Activated CD4-positive, alpha-beta memory T cell treated with anti-CD3 and anti-CD28 coated beads for 36 hours (primary cell): ENCODE measurements at regions not wholly inside any gene's neighbourhood (a gene's known extent, or its start where the extent isn't known, plus 50 kb on each side); places are given as distances from the start of the nearest gene placed in this dataset.

Source experiments
- CTCF ChIA-PET: fragments of 350-600 bp; sonication (Branson Sonifier 250); formaldehyde crosslinking; loops from one replicate; lab custom pipeline; 2021; ENCODE audit warnings: antibody characterized with exemption, inconsistent platforms; lab: Charles Lee
- POLR2A ChIA-PET: fragments of 350-600 bp; sonication (Branson Sonifier 250); formaldehyde crosslinking; loops from one replicate; lab custom pipeline; 2021; ENCODE audit warnings: antibody characterized with exemption; lab: Charles Lee
- DNase-seq: peaks from one replicate; pipeline ENCODE4 v3.0.0-alpha.2; 2020
- H3K27ac Mint-ChIP-seq: one replicate; pipeline ENCODE4 v1.8.0; 2021; ENCODE audit warnings: mixed read lengths
- H3K27me3 Mint-ChIP-seq: one replicate; pipeline ENCODE4 v1.8.0; 2021; ENCODE audit warnings: mixed read lengths
- H3K36me3 Mint-ChIP-seq: one replicate; pipeline ENCODE4 v1.8.0; 2021; ENCODE audit warnings: mixed read lengths
- H3K4me1 Mint-ChIP-seq: one replicate; pipeline ENCODE4 v1.8.0; 2021; ENCODE audit warnings: low read depth, mixed read lengths
- H3K4me3 Mint-ChIP-seq: one replicate; pipeline ENCODE4 v1.8.0; 2021; ENCODE audit warnings: mild to moderate bottlenecking, mixed read lengths
- H3K9me3 Mint-ChIP-seq: one replicate; pipeline ENCODE4 v1.8.0; 2021; ENCODE audit warnings: mixed read lengths
- intact Hi-C: fragments of 100-400 bp; cut with micrococcal nuclease; formaldehyde crosslinking; loops from one replicate; pipeline ENCODE4 v1.15.1; 2023

DNA sequence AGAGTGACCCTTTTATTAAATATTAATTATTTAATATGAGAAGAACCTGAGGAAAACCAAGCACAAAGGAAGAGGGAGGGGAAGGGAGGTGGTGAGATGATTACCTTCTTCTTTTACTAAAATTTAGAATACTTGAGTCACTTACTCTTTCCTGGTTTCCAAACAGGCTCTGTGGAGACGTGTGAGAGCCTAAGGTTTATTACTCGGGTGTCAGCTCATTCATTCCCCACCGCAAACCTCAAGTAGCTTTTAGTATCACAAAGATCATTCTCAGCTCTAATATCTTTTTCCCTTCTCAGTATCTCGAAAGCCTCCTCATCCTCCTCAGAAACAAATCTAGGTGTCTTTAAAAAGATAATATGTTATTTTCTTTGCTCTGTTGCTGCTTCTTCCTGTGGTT is 497.2 kb upstream of the JARID2 start:
- intact Hi-C loops = loop anchor here (1.0 to 2.0 kb wide), 3 partner anchors 15 to 552 kb away; no protein-coding TSS in a partner anchor
- peak; percentile 65 for DNase-seq
- Mint-ChIP-seq H3K4me1 (peaks cover 71% of the 10 kb centered on the region), H3K4me3 (peak overlapping the region; percentile 31), H3K36me3 (peaks cover 2% of the 10 kb centered on the region), H3K9me3 (no peaks in the 10 kb centered on the region), H3K27me3 (no peaks in the 10 kb centered on the region), H3K27ac (peak overlapping the region; percentile 92)
- POLR2A ChIA-PET = interaction anchor here (0.6 to 3.2 kb wide), 9 partner anchors 15 to 500 kb away, joined by 3 to 59 read pairs (median 5); partner anchors contain the start of gene JARID2
- CTCF ChIA-PET = interaction anchor here (0.6 to 1.5 kb wide), 5 partner anchors 14 to 434 kb away, joined by 3 to 9 read pairs (median 3); no protein-coding TSS in a partner anchor

GRCh38 chr6:14750059-14750661 is 495.7 kb upstream of the JARID2 start:
- intact Hi-C loops = no loop called here
- POLR2A ChIA-PET = no interaction called here
- peaks cover 2% of the 10 kb centered on the region for H3K36me3 Mint-ChIP-seq
- no peaks in the 10 kb centered on the region for H3K27me3 Mint-ChIP-seq
- no peaks in the 10 kb centered on the region for H3K9me3 Mint-ChIP-seq
- peak overlapping the region; percentile 92 for H3K27ac Mint-ChIP-seq
- H3K4me1 Mint-ChIP-seq = peaks cover 74% of the 10 kb centered on the region
- no peak overlapping the region for H3K4me3 Mint-ChIP-seq
- CTCF ChIA-PET = no interaction called here
- no peak for DNase-seq

DNA sequence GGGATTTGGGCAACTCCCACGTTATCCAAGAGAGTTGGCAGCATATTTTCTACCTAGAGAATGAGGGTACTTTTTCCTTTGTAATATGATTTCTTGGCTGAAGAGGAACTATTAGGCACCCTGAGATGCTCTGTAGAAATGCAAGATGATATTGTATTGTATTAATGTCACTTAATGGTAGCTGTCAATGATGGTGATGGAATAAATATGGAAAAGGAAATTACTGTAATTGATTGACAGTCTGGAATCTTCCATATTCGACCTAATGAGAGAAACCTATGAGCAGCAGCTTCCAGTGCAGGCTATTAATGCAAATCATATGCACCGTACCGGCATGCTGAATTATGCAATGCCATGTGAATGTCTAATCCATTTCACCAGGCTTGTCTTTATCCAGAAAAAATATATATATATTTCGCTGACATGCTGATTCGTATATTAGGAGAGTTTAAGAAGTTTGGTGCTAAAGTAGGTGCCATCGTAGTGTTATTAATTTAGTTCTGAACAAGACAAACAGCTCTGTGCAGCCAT is 494.2 kb upstream of the JARID2 start:
- Mint-ChIP-seq H3K4me1 (peaks cover 77% of the 10 kb centered on the region), H3K4me3 (no peak overlapping the region), H3K9me3 (no peaks in the 10 kb centered on the region), H3K36me3 (peaks cover 2% of the 10 kb centered on the region), H3K27ac (peak overlapping the region; percentile 46), H3K27me3 (no peaks in the 10 kb centered on the region)
- CTCF ChIA-PET = no interaction called here
- DNase-seq = no peak
- POLR2A ChIA-PET = interaction anchor here (5.0 to 6.0 kb wide), 2 partner anchors 16 to 123 kb away, joined by 73 to 84 read pairs; no protein-coding TSS in a partner anchor
- intact Hi-C loops = no loop called here

GRCh38 chr6:14754751-14755513 is 490.9 kb upstream of the JARID2 start:
- POLR2A ChIA-PET = interaction anchor here (0.6 to 6.0 kb wide), 18 partner anchors 11 to 498 kb away, joined by 3 to 84 read pairs (median 4); no protein-coding TSS in a partner anchor
- intact Hi-C loops = loop anchor here (1.0 to 2.0 kb wide), 9 partner anchors 12 to 736 kb away; no protein-coding TSS in a partner anchor
- CTCF ChIA-PET = interaction anchor here (0.9 to 2.7 kb wide), 4 partner anchors 11 to 122 kb away, joined by 3 to 16 read pairs (median 3); no protein-coding TSS in a partner anchor
- Mint-ChIP-seq H3K4me1 (peaks cover 73% of the 10 kb centered on the region), H3K9me3 (no peaks in the 10 kb centered on the region), H3K27ac (peak overlapping the region; percentile 100), H3K27me3 (no peaks in the 10 kb centered on the region), H3K36me3 (peaks cover 2% of the 10 kb centered on the region), H3K4me3 (peak overlapping the region; percentile 61)
- peak; percentile 90 for DNase-seq

DNA sequence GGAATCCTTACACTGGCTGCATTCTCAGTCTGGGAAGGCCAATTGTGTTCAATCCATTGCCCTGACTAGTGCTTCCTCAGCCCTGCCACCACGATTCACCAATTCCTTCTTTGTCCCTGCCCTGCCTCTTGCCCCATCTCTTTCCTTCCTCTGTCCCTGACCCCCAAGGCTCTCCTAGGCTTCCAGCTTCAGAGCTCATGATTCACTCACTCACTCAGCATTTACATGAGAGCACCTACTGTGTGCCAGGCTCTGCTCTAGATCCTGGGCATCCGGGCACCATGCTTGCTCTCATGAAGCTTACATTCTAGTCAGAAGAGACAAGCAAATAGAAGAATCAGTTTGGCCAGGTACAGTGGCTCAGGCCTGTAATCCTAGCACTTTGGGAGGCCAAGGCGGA is 489.5 kb upstream of the JARID2 start:
- ChIA-PET CTCF (interaction anchor here (0.5 to 1.2 kb wide), 3 partner anchors 18 to 102 kb away, joined by 3 to 4 read pairs (median 3); no protein-coding TSS in a partner anchor), POLR2A (interaction anchor here (1.4 to 6.0 kb wide), 4 partner anchors 14 to 119 kb away, joined by 4 to 84 read pairs (median 53); no protein-coding TSS in a partner anchor)
- H3K4me3 Mint-ChIP-seq = no peak overlapping the region
- H3K27me3 Mint-ChIP-seq = no peaks in the 10 kb centered on the region
- H3K9me3 Mint-ChIP-seq = no peaks in the 10 kb centered on the region
- peak overlapping the region; percentile 100 for H3K27ac Mint-ChIP-seq
- peaks cover 2% of the 10 kb centered on the region for H3K36me3 Mint-ChIP-seq
- peaks cover 69% of the 10 kb centered on the region for H3K4me1 Mint-ChIP-seq
- DNase-seq = no peak
- intact Hi-C loops = no loop called here

GRCh38 chr6:14757014-14757413 is 488.9 kb upstream of the JARID2 start:
- no peaks in the 10 kb centered on the region for H3K9me3 Mint-ChIP-seq
- no peaks in the 10 kb centered on the region for H3K27me3 Mint-ChIP-seq
- no peak overlapping the region for H3K4me3 Mint-ChIP-seq
- peaks cover 68% of the 10 kb centered on the region for H3K4me1 Mint-ChIP-seq
- ChIA-PET CTCF (interaction anchor here (1.2 kb wide), 1 partner anchor 46 kb away, joined by 4 read pairs; no protein-coding TSS in a partner anchor), POLR2A (interaction anchor here (4.6 to 6.0 kb wide), 3 partner anchors 21 to 118 kb away, joined by 33 to 84 read pairs (median 73); no protein-coding TSS in a partner anchor)
- no peak for DNase-seq
- H3K27ac Mint-ChIP-seq = peak overlapping the region; percentile 100
- H3K36me3 Mint-ChIP-seq = peaks cover 2% of the 10 kb centered on the region
- intact Hi-C loops = no loop called here

DNA sequence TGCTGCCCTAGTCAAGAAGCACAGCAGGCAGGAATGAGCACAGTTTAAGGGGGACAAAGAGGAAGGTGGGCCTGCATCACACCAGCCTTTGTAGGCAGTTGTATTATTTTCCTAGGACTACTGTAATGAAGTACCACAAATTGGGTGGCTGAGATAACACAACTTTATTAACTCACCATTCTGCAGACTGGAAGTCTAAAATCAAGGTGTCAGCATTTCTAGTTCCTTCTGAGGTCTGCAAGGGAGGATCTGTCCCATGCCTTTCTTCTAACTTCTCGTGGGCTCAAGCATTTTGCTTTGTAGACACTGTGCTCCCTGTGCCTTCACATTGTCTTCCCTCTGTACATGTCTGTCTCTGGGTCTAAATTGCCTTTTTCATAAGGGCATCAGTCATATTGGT is 488.5 kb upstream of the JARID2 start:
- Mint-ChIP-seq H3K27me3 (no peaks in the 10 kb centered on the region), H3K4me3 (no peak overlapping the region), H3K36me3 (peaks cover 2% of the 10 kb centered on the region), H3K27ac (peak overlapping the region; percentile 100), H3K9me3 (no peaks in the 10 kb centered on the region), H3K4me1 (peaks cover 65% of the 10 kb centered on the region)
- POLR2A ChIA-PET = interaction anchor here (4.6 to 6.0 kb wide), 2 partner anchors 21 to 102 kb away, joined by 33 to 84 read pairs; no protein-coding TSS in a partner anchor
- CTCF ChIA-PET = interaction anchor here (1.2 kb wide), 1 partner anchor 46 kb away, joined by 3 read pairs; no protein-coding TSS in a partner anchor
- intact Hi-C loops = no loop called here
- DNase-seq = no peak

GRCh38 chr6:14758421-14759081 is 487.3 kb upstream of the JARID2 start:
- DNase-seq = peak; percentile 69
- Mint-ChIP-seq H3K27me3 (no peaks in the 10 kb centered on the region), H3K36me3 (peaks cover 1% of the 10 kb centered on the region), H3K4me1 (peaks cover 68% of the 10 kb centered on the region), H3K9me3 (no peaks in the 10 kb centered on the region), H3K4me3 (no peak overlapping the region), H3K27ac (peak overlapping the region; percentile 56)
- CTCF ChIA-PET = interaction anchor here (0.7 to 1.2 kb wide), 2 partner anchors 48 to 545 kb away, joined by 3 to 4 read pairs; no protein-coding TSS in a partner anchor
- intact Hi-C loops = no loop called here
- POLR2A ChIA-PET = interaction anchor here (0.8 kb wide), 1 partner anchor 27 kb away, joined by 3 read pairs; no protein-coding TSS in a partner anchor

DNA sequence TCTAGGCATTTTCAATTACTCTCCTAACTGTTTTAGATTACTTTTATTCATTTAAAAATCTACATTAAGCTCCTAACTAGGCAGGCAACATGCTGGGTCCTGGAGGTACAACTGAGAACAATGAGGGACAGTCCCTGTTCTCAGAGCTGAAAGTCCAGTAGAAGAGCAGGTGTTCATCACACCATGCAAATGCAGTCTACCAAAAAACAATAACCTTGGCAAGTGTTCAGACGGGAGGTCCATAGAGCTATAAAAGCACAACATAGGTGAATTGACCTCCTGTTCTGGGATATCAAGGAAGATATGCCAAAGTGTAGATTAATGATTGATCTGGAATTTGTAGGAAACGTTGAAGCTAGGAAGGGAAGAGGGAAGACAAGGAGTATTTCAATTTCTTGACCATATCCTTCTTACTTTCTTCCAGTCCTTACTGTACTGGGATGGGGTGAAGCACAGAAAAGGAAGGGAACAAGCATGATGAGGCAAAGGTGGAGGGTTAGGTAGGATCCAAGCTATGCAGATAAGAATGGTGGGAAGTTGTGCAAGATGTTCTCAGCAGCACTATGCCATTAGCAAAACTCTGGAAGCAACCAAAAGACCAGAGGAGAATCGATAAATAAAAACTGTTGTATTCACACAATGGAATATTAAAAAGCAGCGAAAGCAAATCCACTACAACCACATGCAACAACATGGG is 485.7 kb upstream of the JARID2 start:
- Mint-ChIP-seq H3K36me3 (no peaks in the 10 kb centered on the region), H3K27ac (no peak overlapping the region), H3K9me3 (no peaks in the 10 kb centered on the region), H3K27me3 (no peaks in the 10 kb centered on the region), H3K4me3 (no peak overlapping the region), H3K4me1 (peaks cover 59% of the 10 kb centered on the region)
- POLR2A ChIA-PET = interaction anchor here (0.5 kb wide), 1 partner anchor 116 kb away, joined by 3 read pairs; no protein-coding TSS in a partner anchor
- intact Hi-C loops = no loop called here
- DNase-seq = no peak
- CTCF ChIA-PET = interaction anchor here (0.6 to 0.8 kb wide), 2 partner anchors 11 to 548 kb away, joined by 3 read pairs; no protein-coding TSS in a partner anchor

- H3K36me3 Mint-ChIP-seq = no peaks in the 10 kb centered on the region
- CTCF ChIA-PET = interaction anchor here (0.7 kb wide), 2 partner anchors 20 to 47 kb away, joined by 4 to 7 read pairs; no protein-coding TSS in a partner anchor
- no peaks in the 10 kb centered on the region for H3K27me3 Mint-ChIP-seq
- H3K27ac Mint-ChIP-seq = no peak overlapping the region
- POLR2A ChIA-PET = interaction anchor here (0.7 kb wide), 1 partner anchor 538 kb away, joined by 3 read pairs; no protein-coding TSS in a partner anchor
- intact Hi-C loops = no loop called here
- H3K4me3 Mint-ChIP-seq = no peak overlapping the region
- H3K4me1 Mint-ChIP-seq = peaks cover 43% of the 10 kb centered on the region
- no peak for DNase-seq
- H3K9me3 Mint-ChIP-seq = no peaks in the 10 kb centered on the region
Observed at GRCh38 chr6:14762077-14762476, 483.8 kb upstream of the JARID2 start.
